ENCODE measurements at regions not wholly inside any gene's neighbourhood (a gene's known extent, or its start where the extent isn't known, plus 50 kb on each side); places are given as distances from the start of the nearest gene placed in this dataset.

DNA sequence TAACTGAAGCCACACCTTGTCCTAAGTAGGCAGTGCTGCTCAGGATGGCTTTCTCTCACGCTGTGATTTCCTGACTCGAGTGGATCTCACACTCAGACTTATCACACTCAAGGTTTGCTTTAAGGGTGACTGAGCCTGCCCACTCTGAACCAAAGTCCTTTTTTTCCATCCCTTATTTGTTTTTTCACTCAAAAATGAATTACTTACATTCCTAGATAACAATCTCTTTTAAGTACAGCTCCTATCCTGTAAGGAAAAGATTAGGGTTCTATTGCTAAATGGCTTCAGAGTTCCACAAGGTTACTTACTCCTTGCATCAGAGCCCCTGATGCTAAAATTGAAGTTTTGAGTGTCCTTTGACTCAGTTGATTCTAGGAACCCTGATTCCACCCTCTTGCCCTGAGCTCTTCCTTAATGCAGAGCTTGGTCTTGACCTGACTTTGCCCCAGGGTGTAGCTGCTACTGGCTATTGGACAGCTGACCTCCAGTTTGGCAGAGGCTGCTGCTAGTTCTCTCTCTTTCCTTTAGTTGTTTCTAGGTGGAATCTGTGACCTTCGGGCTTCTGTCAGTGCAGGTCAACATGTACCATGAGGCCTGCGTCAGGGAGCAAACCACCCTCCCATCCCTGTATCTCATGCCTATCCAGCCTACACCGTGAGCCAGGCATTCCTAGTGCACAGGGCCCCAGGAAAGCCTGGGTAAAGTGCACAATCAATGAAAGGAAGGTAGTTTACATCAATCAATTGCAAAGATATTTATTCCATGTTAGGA is 80.1 kb upstream of the CD55 start:
- TF ChIP-seq POLR2A (IDR thresholded peaks at IDR 0.05; ENCODE audit: low read length): no peak
- TF ChIP-seq GATA1 (IDR thresholded peaks at IDR 0.05; ENCODE audit: low read depth, low read length): no peak
